ENCODE measurements at regions not wholly inside any gene's neighbourhood (a gene's known extent, or its start where the extent isn't known, plus 50 kb on each side); places are given as distances from the start of the nearest gene placed in this dataset.

DNA sequence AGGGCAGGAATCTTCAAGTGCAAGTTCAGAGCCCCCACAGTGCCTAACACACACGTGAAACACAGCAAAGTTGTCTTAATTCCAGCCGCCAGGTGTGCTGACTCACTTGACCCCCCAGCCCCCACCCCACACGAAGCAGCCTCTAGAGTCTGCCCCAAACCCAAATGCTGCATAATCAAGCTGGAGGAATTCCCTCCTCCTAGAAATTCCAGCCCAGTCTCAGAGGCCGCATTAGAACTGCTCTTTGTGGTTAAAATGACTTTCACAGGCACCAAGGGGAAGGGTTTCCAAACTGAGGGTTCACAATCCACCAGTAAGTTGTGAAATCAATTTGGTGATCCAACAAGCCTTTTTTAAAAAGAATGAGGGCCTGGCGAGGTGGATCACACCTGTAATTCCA, 67.0 kb upstream of the PLXNA4 start:
- DNase-seq (ENCODE audit: low spot score), result no peak
- ATAC-seq (ENCODE audit: low FRiP score), result no peak
- TF ChIP-seq, protein P1, sequence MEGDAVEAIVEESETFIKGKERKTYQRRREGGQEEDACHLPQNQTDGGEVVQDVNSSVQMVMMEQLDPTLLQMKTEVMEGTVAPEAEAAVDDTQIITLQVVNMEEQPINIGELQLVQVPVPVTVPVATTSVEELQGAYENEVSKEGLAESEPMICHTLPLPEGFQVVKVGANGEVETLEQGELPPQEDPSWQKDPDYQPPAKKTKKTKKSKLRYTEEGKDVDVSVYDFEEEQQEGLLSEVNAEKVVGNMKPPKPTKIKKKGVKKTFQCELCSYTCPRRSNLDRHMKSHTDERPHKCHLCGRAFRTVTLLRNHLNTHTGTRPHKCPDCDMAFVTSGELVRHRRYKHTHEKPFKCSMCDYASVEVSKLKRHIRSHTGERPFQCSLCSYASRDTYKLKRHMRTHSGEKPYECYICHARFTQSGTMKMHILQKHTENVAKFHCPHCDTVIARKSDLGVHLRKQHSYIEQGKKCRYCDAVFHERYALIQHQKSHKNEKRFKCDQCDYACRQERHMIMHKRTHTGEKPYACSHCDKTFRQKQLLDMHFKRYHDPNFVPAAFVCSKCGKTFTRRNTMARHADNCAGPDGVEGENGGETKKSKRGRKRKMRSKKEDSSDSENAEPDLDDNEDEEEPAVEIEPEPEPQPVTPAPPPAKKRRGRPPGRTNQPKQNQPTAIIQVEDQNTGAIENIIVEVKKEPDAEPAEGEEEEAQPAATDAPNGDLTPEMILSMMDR (IDR thresholded peaks at IDR 0.05), result no peak

DNA sequence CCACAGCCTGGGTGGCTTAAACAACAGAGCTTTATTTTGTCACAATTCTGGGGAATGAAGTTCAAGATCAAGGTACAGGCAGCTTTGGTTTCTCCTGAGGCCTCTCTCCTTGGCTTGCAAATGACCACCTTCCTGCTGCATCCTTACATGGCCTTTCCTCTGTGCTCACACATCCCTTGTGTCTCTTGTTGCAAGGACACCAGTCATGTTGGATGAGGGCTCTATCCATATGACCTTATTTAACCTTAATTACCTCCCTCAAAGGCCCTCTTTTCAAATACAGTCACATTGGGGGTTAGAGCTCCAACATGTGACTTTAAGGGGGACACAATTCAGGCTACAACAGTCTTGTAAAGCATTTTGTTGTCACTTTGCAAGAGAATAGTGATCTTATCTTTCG, 65.0 kb upstream of the PLXNA4 start:
- no peak for ATAC-seq (ENCODE audit: low FRiP score)
- TF ChIP-seq, protein P1 (IDR thresholded peaks at IDR 0.05), result no peak
- DNase-seq (ENCODE audit: low spot score), result no peak

DNA sequence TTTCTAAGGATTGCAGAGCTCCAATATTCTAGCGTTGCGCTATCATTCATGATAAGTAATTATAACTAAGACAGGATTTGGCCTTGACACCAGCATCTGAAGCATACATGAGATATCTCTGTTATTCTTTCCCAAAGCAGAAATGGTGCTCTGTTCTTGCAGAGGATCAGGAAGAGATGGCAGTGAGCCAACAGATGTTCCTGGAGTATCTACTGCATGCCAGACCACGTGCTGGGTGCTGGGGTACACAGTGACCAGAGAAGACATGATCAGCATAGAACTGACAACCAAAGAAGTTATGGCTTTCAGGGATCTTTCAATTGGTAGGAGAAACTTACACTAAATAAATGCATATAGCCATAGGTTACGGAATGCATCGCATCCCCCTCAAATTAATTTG, 63.7 kb upstream of the PLXNA4 start:
- TF ChIP-seq, protein P1 (IDR thresholded peaks at IDR 0.05), result no peak
- no peak for DNase-seq (ENCODE audit: low spot score)
- ATAC-seq (ENCODE audit: low FRiP score), result no peak

DNA sequence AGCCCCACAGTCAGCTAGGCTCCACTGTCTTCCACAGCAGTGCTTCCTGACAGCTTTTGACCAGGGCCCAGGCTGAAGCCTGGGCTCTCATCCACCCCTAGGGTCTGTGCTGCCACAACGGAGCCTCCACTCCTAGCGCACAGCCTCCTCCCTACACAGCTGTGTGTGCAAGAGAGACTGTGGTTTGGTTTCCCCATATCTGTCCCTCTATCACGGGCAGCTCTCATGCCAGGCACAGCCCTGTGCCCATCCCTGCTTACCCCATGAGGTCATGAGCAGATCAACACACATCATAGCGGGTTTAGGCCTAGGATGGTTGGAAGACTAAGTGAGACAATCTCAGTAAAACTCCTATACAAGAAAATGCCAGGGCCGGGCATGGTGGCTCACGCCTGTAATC, 61.7 kb upstream of the PLXNA4 start:
- TF ChIP-seq, protein P1 (IDR thresholded peaks at IDR 0.05), result no peak
- no peak for DNase-seq (ENCODE audit: low spot score)
- ATAC-seq (ENCODE audit: low FRiP score), result no peak

DNA sequence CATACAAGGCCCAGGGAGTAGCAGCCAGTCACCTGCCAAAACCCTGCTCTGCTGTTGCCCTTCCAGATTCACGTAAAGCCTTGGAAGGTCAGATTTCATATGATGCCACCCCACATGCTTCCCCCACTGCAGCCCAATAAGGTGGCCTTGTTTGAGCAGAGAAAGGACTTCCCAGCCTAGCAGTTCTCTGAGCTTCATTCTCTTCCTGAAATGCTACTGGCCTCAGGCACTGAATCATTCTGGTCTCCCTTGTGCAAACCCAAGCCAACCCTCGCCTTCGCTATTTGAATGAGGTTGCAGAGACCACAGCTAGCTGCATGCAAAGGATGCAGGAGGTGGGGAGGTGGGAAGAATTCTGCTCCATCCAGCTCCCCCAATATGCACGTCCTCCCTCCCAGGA, 60.3 kb upstream of the PLXNA4 start:
- no peak for DNase-seq (ENCODE audit: low spot score)
- ATAC-seq (ENCODE audit: low FRiP score), result no peak
- TF ChIP-seq, protein P1 (IDR thresholded peaks at IDR 0.05), result no peak

DNA sequence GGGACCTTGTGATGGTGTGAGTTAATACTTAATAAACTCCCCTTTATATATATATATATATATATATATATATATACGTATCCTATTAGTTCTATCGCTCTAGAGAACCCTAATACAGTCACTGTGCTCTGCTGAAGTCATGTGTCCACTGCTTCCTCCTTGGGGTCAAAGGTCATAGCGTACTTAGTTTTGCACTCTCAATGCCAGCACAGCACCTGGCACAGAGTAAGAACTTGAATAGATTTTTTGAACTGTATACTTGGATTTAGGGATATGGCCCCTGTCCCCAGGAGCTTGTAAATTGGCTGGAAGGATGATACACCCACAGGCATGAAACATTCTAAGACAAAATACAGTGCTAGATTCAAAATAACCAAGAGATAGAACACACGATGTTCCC, 58.9 kb upstream of the PLXNA4 start:
- ATAC-seq (ENCODE audit: low FRiP score) (no peak), DNase-seq (ENCODE audit: low spot score) (no peak)
- TF ChIP-seq, protein P1 (IDR thresholded peaks at IDR 0.05), result no peak

DNA sequence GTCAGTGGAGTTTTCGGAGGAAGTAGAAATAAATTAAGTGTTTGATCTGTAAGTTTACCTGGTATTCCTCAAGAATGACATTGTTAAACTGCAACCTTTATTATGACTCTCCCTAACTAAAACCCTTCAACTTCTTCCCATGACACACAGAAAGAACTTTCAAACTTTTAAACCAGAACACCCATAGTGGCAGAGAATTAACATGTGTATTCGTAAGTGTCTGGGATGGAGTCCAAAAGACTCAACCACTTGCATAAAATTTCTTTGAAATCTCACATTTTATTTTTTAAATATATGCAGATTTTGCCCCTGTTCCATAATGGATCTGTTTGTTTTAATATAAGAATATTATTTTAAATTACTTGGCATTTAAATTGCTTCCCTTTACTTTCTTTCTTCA, 54.6 kb upstream of the PLXNA4 start:
- ATAC-seq (ENCODE audit: low FRiP score), result no peak
- DNase-seq (ENCODE audit: low spot score), result no peak
- TF ChIP-seq, protein P1 (IDR thresholded peaks at IDR 0.05), result no peak
